Skeletal muscle cell (primary cell): ENCODE measurements at regions not wholly inside any gene's neighbourhood (a gene's known extent, or its start where the extent isn't known, plus 50 kb on each side); places are given as distances from the start of the nearest gene placed in this dataset.

ENCODE experiments used
- DNase-seq: peaks from one replicate; pipeline ENCODE4 v3.0.0-alpha.2; 2010; ENCODE audit warnings: low read depth
- H3K4me3 ChIP-seq: 2 replicates; pipeline ENCODE4 v1.5.1; 2011; ENCODE audit warnings: low read depth, mild to moderate bottlenecking, control low read depth, low read length, moderate library complexity

- no peak overlapping the region for H3K4me3 ChIP-seq
- no peak for DNase-seq
Measured at GRCh38 chr2:63768051-63768450, 73.6 kb upstream of the UGP2 start.

- no peak for DNase-seq
- H3K4me3 ChIP-seq = no peak overlapping the region
Measured at GRCh38 chr2:63769915-63770314, 71.8 kb upstream of the UGP2 start.

- no peak for DNase-seq
- no peak overlapping the region for H3K4me3 ChIP-seq
Measured at GRCh38 chr2:63772061-63772460, 69.6 kb upstream of the UGP2 start.

GRCh38 chr2:63775191-63775590, 66.5 kb upstream of the UGP2 start:
- no peak overlapping the region for H3K4me3 ChIP-seq
- no peak for DNase-seq

- no peak for DNase-seq
- H3K4me3 ChIP-seq = no peak overlapping the region
Measured at GRCh38 chr2:63776382-63776781, 65.3 kb upstream of the UGP2 start.

GRCh38 chr2:63777816-63778215, 63.9 kb upstream of the UGP2 start:
- DNase-seq = no peak
- no peak overlapping the region for H3K4me3 ChIP-seq

GRCh38 chr2:63778391-63778790, 63.3 kb upstream of the UGP2 start:
- H3K4me3 ChIP-seq = no peak overlapping the region
- no peak for DNase-seq

GRCh38 chr2:63780518-63781155, 61.1 kb upstream of the UGP2 start:
- DNase-seq = no peak
- H3K4me3 ChIP-seq = no peak overlapping the region

GRCh38 chr2:63784461-63784860, 57.2 kb upstream of the UGP2 start:
- no peak overlapping the region for H3K4me3 ChIP-seq
- no peak for DNase-seq

GRCh38 chr2:63785096-63785495, 56.6 kb upstream of the UGP2 start:
- no peak for DNase-seq
- no peak overlapping the region for H3K4me3 ChIP-seq

- no peak overlapping the region for H3K4me3 ChIP-seq
- peak; percentile 68 for DNase-seq
Measured at GRCh38 chr2:63786471-63786870, 55.2 kb upstream of the UGP2 start.

GRCh38 chr2:63788071-63788470, 53.6 kb upstream of the UGP2 start:
- DNase-seq = peak; percentile 93
- no peak overlapping the region for H3K4me3 ChIP-seq

GRCh38 chr2:63789338-63790020, 52.2 kb upstream of the UGP2 start:
- no peak overlapping the region for H3K4me3 ChIP-seq
- no peak for DNase-seq

- no peak for DNase-seq
- H3K4me3 ChIP-seq = no peak overlapping the region
Measured at GRCh38 chr2:63790491-63790890, 51.2 kb upstream of the UGP2 start.

GRCh38 chr2:63790906-63791305, 50.8 kb upstream of the UGP2 start:
- DNase-seq = peak; percentile 94
- H3K4me3 ChIP-seq = no peak overlapping the region

GRCh38 chr2:63791387-63791786, 50.3 kb upstream of the UGP2 start:
- no peak for DNase-seq
- H3K4me3 ChIP-seq = no peak overlapping the region
